ENCODE measurements at regions not wholly inside any gene's neighbourhood (a gene's known extent, or its start where the extent isn't known, plus 50 kb on each side); places are given as distances from the start of the nearest gene placed in this dataset.
"Not testable (repeated sequence)": the region's sequence is repeated elsewhere in the genome, so short reads cannot be mapped to it uniquely, and the experiment has no call there.

DNA sequence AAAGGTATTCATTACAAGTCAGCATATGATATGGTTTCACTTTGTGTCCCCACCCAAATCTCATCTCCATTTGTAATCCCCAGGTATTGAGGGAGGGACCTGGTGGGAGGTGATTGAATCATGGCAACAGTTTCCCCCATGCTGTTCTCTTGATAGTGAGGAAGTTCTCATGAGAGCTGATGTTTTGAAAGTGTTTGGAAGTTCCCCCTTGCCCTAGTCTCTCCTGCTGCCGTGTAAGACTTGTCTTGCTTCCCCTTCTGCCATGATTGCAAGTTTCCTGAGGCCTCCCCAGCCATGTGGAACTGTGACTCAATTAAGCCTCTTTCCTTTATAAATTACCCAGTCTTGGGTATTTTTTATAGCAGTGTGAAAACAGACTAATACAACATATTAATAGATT, 213.7 kb upstream of the ADRA1D start:
- not testable (repeated sequence) for DNase-seq

DNA sequence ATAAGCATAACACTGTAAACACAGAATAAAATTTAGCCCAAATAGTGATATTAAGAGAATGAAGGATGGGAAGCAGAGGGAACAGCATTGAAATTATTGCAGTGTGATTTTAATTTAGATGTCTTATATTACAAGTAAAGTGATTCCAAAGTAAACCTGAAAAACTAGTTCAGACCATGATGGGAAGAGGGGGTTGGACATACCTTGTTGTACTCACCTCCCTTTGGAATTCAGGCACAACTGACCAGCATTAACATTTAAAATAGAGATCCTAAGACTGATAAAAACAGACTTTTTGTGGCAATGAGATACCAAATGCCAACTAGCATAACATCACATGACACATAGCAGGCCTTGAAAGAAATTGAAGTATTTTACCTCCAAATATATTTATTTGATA, 210.0 kb upstream of the ADRA1D start:
- no peak for DNase-seq

DNA sequence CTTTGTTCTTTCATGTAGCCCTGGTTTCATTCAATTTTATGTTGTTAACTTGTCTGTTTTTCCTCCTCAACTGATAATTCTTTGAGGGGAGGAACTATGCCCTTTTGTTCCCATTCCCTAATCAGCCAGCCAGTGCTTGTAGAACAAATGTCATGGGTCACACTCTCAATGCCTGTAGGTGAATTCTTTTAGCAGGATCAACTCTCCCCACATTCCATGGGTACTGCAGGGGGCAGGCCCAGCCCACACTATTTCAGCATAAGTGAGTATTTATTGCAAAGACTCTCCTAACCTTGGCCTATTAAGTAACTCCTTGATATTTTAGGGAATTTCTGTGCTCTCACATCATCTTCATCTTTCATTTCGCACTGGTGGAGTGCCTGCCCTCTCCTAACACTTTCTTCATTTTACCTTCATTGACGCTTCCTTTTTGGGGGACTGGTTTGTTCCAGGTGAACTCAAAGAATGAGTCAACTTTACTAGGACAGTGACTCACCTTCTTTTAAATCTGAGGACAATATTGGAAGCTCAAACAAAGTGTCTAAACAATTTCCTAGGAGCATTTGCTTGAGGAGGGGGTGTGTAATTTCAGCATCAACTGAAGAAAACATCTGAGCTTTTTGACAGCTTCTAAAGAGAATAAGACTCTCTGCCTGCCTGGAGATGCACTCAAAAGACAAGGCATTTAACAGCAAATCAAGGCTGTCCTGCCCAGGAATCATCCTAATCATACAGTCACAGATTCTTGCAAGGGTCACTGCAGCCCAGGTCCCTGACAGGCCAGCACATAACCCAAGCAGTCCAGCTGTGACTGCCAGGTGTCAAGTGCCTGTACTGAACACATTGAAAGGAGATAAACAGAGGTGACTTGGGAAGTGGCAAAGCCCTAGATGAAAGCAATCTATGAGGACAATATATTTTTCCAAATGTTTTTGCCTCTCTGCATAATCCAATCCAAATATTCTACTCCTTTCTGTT, 208.8 kb upstream of the ADRA1D start:
- DNase-seq, result no peak

- no peak for DNase-seq
Measured at GRCh38 chr20:4455996-4456395, 206.9 kb upstream of the ADRA1D start.

- no peak for DNase-seq
Measured at GRCh38 chr20:4455301-4455701, 206.2 kb upstream of the ADRA1D start.

DNA sequence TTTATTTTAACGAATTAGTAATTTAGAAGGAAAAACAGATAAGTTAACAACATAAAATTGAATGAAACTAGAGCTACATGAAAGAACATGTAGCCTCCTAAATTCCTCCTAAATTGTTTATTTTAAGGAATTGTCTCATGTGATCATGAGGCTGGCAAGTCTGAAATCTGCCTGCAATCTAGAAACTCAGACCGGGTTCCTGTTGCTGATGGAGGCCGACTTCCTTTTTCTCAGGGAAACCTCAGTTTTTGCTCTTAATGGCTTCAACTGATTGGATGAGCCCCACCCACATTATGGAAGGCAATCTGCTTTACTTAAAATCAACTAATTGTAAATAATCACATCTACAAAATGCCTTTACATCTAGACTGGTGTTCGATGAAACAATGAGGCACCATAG, 205.0 kb upstream of the ADRA1D start:
- no peak for DNase-seq

DNA sequence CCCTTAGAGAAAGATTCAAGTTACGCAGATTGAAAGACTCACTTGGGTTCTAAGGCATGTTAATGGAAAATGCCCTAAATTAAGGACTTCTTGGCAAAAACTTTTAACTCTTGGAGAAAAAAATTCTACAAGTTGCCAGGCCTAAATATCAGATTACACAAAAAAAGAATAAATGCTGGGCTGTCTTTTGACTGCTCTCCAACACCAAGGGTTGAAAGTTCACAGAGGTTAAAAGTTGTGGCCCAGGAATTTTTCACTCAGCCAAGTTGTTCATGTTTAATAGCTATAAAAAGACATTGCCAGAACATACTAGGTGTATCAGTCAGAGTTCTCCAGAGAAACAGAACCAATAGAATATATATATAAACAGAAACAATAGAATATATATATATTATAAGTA, 204.3 kb upstream of the ADRA1D start:
- DNase-seq, result no peak

- no peak for DNase-seq
Measured at GRCh38 chr20:4451487-4452081, 202.5 kb upstream of the ADRA1D start.

DNA sequence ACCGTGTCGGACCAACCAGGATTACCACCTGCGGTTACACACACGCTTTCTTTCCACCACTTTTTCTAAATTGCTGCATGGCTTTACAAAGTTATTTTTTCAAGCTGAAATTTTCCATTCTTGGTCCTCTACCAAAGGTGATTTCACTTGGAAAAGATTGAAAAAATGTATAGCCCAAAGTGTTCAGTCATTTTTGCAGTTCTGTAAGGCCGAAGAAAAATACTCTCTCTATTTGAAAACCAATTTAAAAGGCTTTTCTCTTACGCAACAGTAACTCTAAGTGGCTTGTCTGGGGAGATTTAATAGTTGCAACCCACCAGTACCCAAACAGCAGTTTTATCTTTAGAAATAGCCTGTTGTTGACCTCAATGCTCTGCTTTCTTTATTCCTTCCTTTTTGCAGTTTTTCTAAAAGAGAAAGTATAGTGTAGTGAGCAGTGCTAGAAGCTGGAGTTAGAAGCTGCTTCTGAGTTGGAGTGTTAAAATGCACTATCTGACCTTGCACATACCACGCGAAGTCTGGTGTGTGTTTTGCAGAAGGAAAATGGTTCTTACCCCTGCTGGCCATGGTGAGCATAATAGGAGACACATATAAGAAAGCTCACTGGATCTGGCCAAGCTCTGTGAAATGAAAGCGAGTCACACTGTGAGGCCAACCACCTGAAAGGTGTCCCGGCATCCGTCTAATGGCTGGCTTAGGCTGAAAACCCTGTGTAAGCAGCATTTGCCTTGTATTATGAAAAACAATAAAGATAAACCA, 201.0 kb upstream of the ADRA1D start:
- DNase-seq, result no peak

- no peak for DNase-seq
Measured at GRCh38 chr20:4445784-4446183, 196.7 kb upstream of the ADRA1D start.

- no peak for DNase-seq
Measured at GRCh38 chr20:4445331-4445730, 196.2 kb upstream of the ADRA1D start.

DNA sequence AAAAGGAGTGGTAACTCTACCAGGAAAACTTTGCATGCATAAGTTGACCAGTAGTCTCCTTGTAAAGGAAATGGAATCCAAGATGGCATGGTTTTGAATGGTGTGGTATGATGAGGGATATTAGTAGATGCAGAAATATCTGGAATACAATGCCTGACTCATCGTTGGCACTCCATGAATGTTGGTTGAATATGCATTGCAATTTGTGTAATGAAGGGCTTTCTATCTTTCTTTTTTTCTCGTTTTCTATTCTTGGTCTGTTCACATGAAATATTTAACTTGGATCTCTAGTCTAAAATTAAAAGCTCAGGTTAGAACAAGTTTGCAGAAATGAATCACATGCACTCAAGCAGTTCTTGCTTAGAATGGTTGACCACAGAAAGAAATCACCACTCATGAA, 195.3 kb upstream of the ADRA1D start:
- no peak for DNase-seq

DNA sequence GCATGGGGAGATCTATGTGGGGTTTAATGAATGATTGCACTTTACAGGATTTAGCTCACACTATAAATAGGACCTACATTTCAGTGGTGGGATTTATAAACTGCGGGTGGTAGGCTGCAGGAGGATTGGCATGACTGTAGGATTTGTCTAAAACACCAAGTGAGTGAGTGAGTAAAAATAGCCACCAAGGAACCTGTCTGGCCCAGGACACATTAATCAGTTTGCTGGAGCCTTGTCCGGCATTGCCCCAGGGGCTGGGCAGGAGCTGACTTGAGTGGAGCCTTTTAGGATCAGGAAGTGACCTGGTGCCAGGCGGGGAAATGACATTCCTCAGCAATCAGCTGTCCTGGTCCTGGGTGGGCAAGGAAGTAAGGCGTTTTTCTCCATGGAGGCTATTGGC, 193.9 kb upstream of the ADRA1D start:
- no peak for DNase-seq

DNA sequence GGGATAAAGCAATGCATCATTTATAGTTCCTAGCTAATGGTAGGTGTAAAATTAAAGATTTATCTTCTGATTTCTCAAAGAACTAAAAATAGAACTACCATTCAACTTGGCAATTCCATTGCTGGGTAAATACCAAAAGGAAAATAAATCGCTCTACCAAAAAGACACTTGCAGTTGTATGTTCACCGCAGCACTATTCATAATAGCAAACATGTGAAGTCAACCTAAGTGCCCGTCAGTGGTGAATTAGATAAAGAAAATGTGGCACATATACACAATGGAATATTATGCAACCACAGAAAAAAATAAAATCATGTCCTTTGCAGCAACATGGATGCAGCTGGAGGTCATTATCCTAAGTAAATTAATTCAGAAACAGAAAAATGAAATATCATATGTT, 192.8 kb upstream of the ADRA1D start:
- no peak for DNase-seq

DNA sequence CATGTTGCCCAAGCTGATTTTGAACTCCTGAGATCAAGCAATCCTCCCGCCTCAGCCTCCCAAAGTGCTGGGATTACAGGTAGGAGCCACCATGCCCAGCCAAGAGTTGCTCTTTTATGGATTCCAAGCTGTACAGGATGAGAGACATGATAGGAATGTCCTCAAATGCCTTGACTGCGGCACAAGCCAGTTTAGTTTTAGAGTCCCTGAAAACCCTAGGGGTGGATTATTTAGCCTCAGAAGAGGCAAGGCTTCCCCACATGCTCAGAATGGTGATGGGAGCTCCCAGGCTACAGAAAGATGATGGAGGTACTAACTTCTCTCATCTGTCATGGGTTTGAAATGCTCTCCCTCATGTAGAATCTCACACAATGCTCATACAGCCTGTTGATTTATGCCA, 192.1 kb upstream of the ADRA1D start:
- no peak for DNase-seq

GRCh38 chr20:4439461-4439860, 190.4 kb upstream of the ADRA1D start:
- no peak for DNase-seq

DNA sequence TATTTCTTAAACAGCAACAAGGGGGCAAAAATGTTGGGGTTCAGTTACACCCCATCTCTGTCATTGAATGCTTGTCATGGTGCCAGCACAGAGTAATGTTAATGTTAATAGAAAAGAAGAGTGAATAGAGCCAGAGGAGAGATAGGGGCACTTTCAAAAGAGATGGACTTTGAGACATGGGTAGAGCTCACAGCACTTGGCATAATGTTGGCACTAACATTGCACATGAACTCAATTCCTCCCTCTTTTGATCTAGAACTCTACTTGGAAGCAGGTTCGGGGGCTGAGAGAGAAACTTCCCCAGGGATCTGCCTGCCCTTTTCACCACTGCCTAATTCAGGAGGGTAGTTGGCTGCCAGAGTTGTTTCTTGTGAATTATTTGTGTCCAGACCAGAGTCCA, 188.0 kb upstream of the ADRA1D start:
- no peak for DNase-seq

DNA sequence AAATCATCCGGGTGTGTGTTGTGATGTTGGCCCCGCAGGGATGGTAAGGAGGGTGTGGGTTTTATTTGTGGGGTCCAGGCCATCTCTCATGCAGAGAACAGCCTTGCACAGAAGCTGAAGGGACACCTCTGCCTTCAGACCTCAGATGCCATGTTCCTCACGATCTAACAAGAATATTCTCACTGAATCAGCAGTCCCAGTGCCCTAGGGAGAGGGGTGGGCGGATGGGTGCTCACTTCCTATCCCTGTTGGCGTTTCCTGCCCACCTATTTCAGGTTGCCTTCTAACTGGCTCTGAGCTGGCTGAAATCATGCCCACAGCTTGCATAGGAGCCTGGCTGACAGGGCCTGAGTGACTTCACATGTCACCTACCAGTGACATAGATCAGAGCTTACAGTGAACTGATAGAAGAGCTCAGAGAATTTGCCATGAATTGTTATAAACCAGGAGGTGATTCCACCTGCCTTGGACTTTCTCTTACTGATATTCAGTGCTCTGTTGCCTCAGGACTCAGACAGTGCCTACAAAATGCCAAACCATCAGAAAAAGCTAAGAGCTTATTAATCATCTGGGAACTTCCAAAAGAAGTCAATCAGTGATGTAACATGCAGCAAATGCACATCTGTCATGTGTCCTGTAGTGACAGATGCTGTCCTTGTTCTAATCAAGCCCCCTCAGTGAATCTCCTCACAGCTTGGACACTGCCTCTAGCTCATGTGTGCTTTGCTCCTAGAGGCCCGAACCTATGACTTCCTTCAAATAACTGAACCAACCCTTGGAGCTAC, 186.8 kb upstream of the ADRA1D start:
- no peak for DNase-seq

- DNase-seq, result no peak
Measured at GRCh38 chr20:4435225-4435624, 186.1 kb upstream of the ADRA1D start.

DNA sequence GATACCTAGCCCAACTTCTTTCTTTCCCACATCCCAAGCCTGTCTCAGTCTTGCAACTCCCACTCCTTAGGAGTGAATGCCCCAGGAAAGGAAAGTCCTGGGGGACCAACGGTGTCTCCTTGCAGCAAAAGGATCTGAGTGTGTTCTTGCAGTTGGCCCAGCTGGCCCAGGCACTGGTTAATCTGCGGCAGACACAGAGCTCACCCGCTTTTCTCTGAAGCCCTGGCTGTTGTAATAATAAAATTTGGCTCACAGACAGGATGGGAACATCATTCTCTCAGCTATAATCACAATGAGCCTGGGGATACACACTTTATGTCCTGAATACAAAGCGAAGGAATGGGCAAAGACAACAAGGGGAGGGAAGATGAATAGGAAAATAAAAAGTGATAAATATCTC, 185.6 kb upstream of the ADRA1D start:
- no peak for DNase-seq

DNA sequence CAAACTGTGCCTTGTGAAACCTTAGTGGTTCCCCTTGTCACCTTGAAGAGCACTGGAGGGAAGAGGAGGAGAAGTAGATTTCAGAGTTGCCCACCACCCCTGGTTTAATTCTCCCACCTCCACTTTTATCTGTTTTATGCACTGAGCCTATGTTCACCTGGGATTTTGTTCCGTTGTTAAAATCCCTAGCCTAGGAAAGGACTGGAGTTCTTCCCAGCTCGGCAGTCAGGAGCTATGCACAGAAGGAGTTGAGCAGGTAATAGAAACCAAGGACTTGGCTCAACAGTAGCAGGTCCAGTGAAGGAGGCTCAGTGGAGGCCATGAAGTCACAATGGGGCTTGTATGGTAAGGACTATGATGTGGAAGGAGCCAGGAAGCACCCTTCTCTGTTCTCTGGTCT, 182.4 kb upstream of the ADRA1D start:
- no peak for DNase-seq

- not testable (repeated sequence) for DNase-seq
Measured at GRCh38 chr20:4430826-4431225, 181.7 kb upstream of the ADRA1D start.

All from NCI-H69 (cell line).